ENCODE measurements at regions not wholly inside any gene's neighbourhood (a gene's known extent, or its start where the extent isn't known, plus 50 kb on each side); places are given as distances from the start of the nearest gene placed in this dataset.

- H3K9me3 ChIP-seq: no peaks in the 10 kb centered on the region
- H3K27me3 ChIP-seq: no peaks in the 10 kb centered on the region
- TF ChIP-seq CTCF (IDR thresholded peaks at IDR 0.05): no peak
- no peak for ATAC-seq
- H3K27ac ChIP-seq: no peak overlapping the region
- no peak overlapping the region for H3K4me3 ChIP-seq
- no peaks in the 10 kb centered on the region for H3K4me1 ChIP-seq
- DNase-seq: no peak
- no peaks in the 10 kb centered on the region for H3K36me3 ChIP-seq
- intact Hi-C loops (cut with DNase I): no loop called here
These were observed 406.9 kb downstream of the TMEM114 start for GRCh38 chr16:8183176-8184099.

- intact Hi-C loops (cut with DNase I): no loop called here
- Histone ChIP-seq H3K4me1 (no peaks in the 10 kb centered on the region), H3K36me3 (no peaks in the 10 kb centered on the region), H3K27ac (no peak overlapping the region), H3K9me3 (no peaks in the 10 kb centered on the region), H3K4me3 (no peak overlapping the region), H3K27me3 (no peaks in the 10 kb centered on the region)
- ATAC-seq: no peak
- DNase-seq: no peak
- TF ChIP-seq CTCF (IDR thresholded peaks at IDR 0.05): no peak
These were observed 407.6 kb downstream of the TMEM114 start for GRCh38 chr16:8182761-8183160.

- Histone ChIP-seq H3K9me3 (no peaks in the 10 kb centered on the region), H3K27me3 (no peaks in the 10 kb centered on the region), H3K27ac (no peak overlapping the region), H3K4me1 (no peaks in the 10 kb centered on the region), H3K36me3 (no peaks in the 10 kb centered on the region), H3K4me3 (no peak overlapping the region)
- ATAC-seq (no peak), DNase-seq (no peak)
- no peak for TF ChIP-seq CTCF (IDR thresholded peaks at IDR 0.05)
- intact Hi-C loops (cut with DNase I): no loop called here
These were observed 410.7 kb downstream of the TMEM114 start for GRCh38 chr16:8179615-8180014.

GRCh38 chr16:8178271-8178670, 412.0 kb downstream of the TMEM114 start:
- intact Hi-C loops (cut with DNase I): no loop called here
- H3K9me3 ChIP-seq: no peaks in the 10 kb centered on the region

GRCh38 chr16:8175411-8175810, 414.9 kb downstream of the TMEM114 start:
- TF ChIP-seq CTCF (IDR thresholded peaks at IDR 0.05): no peak
- H3K27me3 ChIP-seq: no peaks in the 10 kb centered on the region
- H3K27ac ChIP-seq: no peak overlapping the region
- no peaks in the 10 kb centered on the region for H3K4me1 ChIP-seq
- no peak for ATAC-seq
- intact Hi-C loops (cut with DNase I): no loop called here
- H3K36me3 ChIP-seq: no peaks in the 10 kb centered on the region
- DNase-seq: no peak
- H3K4me3 ChIP-seq: no peak overlapping the region
- H3K9me3 ChIP-seq: no peaks in the 10 kb centered on the region

More at GRCh38 chr16:8178271-8178670, 412.0 kb downstream of the TMEM114 start:
- Histone ChIP-seq H3K4me1 (no peaks in the 10 kb centered on the region), H3K4me3 (no peak overlapping the region), H3K36me3 (no peaks in the 10 kb centered on the region), H3K27ac (no peak overlapping the region), H3K27me3 (no peaks in the 10 kb centered on the region)
- DNase-seq (no peak), ATAC-seq (no peak)
- no peak for TF ChIP-seq CTCF (IDR thresholded peaks at IDR 0.05)

Measured in upper lobe of right lung (tissue), 1 donor.